ENCODE measurements at regions not wholly inside any gene's neighbourhood (a gene's known extent, or its start where the extent isn't known, plus 50 kb on each side); places are given as distances from the start of the nearest gene placed in this dataset.
"Not testable (repeated sequence)": the region's sequence is repeated elsewhere in the genome, so short reads cannot be mapped to it uniquely, and the experiment has no call there.

GRCh38 chr9:94397766-94398379 is 69.4 kb upstream of the NUTM2F start:
- H3K18ac ChIP-seq (ENCODE audit: low read depth, low read length); H3K27me3 ChIP-seq (ENCODE audit: control insufficient read depth, insufficient read depth, low read length); in situ Hi-C loops (cut with MboI; ENCODE audit: low sequenced_read_pairs); H2AK9ac ChIP-seq (replicated peaks; ENCODE audit: low read depth, low read length, poor library complexity); CTCF ChIA-PET; H3K79me1 ChIP-seq (ENCODE audit: low read depth in 1 of 2, low read length in 2 of 2); H3K4me2 ChIP-seq (ENCODE audit: low read depth, low read length); H3K27ac ChIP-seq (ENCODE audit: insufficient read depth, low read length); H2BK15ac ChIP-seq (ENCODE audit: low read depth, low read length); H3K9me3 ChIP-seq (ENCODE audit: control insufficient read depth, insufficient read depth, low read length); H3K4ac ChIP-seq (ENCODE audit: low read depth, low read length); H3K9ac ChIP-seq (ENCODE audit: low read depth, low read length); H4K91ac ChIP-seq (ENCODE audit: insufficient read depth, low read depth, low read length); H2AK5ac ChIP-seq (ENCODE audit: low read depth, low read length); H4K5ac ChIP-seq (ENCODE audit: low read depth, low read length); POLR2A ChIA-PET (ENCODE audit: unreplicated experiment); H3K9me1 ChIP-seq (ENCODE audit: insufficient read depth, low read length); H3K4me1 ChIP-seq (ENCODE audit: control insufficient read depth, insufficient read depth, low read length); dilution Hi-C loops (cut with HindIII; ENCODE audit: low sequenced_read_pairs, unreplicated experiment); H3K23ac ChIP-seq (ENCODE audit: low read depth, low read length); H2AFZ ChIP-seq (replicated peaks; ENCODE audit: low read length, poor library complexity); H2BK5ac ChIP-seq (ENCODE audit: low read depth, low read length, poor library complexity, severe bottlenecking); H2BK120ac ChIP-seq (ENCODE audit: low read depth, low read length); H2BK20ac ChIP-seq (ENCODE audit: low read depth, low read length); H3K14ac ChIP-seq (replicated peaks; ENCODE audit: low read depth, low read length); H3K56ac ChIP-seq (ENCODE audit: extremely low read depth, insufficient read depth, low read length); DNase-seq; H3K4me3 ChIP-seq (ENCODE audit: insufficient read depth, low read depth, low read length); intact Hi-C loops (cut with micrococcal nuclease); ATAC-seq (ENCODE audit: low read depth); H3K36me3 ChIP-seq (ENCODE audit: control insufficient read depth, insufficient read depth, low read length); BruUV-seq (replicated peaks); H4K20me1 ChIP-seq (ENCODE audit: insufficient read depth, low read length); H4K8ac ChIP-seq (ENCODE audit: low read depth in 2 of 2, low read length in 2 of 2): not testable (repeated sequence)
- WGBS, 2 experiments (ENCODE audit: extremely low coverage in 2 of 2, insufficient read length in 1 of 2) = no CpG with 5 or more reads among the region's 3 CpGs

GRCh38 chr9:94400461-94400860 is 72.0 kb upstream of the NUTM2F start:
- H2AK9ac ChIP-seq (replicated peaks; ENCODE audit: low read depth, low read length, poor library complexity); H3K4me3 ChIP-seq (ENCODE audit: insufficient read depth, low read depth, low read length); H3K14ac ChIP-seq (replicated peaks; ENCODE audit: low read depth, low read length); intact Hi-C loops (cut with micrococcal nuclease); H4K5ac ChIP-seq (ENCODE audit: low read depth, low read length); H3K4me1 ChIP-seq (ENCODE audit: control insufficient read depth, insufficient read depth, low read length); H3K4ac ChIP-seq (ENCODE audit: low read depth, low read length); H2BK20ac ChIP-seq (ENCODE audit: low read depth, low read length); H2BK5ac ChIP-seq (ENCODE audit: low read depth, low read length, poor library complexity, severe bottlenecking); ATAC-seq (ENCODE audit: low read depth); H3K9ac ChIP-seq (ENCODE audit: low read depth, low read length); H3K9me3 ChIP-seq (ENCODE audit: control insufficient read depth, insufficient read depth, low read length); H3K23ac ChIP-seq (ENCODE audit: low read depth, low read length); CTCF ChIA-PET; H3K27ac ChIP-seq (ENCODE audit: insufficient read depth, low read length); H3K79me1 ChIP-seq (ENCODE audit: low read depth in 1 of 2, low read length in 2 of 2); H3K36me3 ChIP-seq (ENCODE audit: control insufficient read depth, insufficient read depth, low read length); BruUV-seq (replicated peaks); H4K91ac ChIP-seq (ENCODE audit: insufficient read depth, low read depth, low read length); H2AK5ac ChIP-seq (ENCODE audit: low read depth, low read length); H2BK15ac ChIP-seq (ENCODE audit: low read depth, low read length); H3K9me1 ChIP-seq (ENCODE audit: insufficient read depth, low read length); DNase-seq; H3K27me3 ChIP-seq (ENCODE audit: control insufficient read depth, insufficient read depth, low read length); POLR2A ChIA-PET (ENCODE audit: unreplicated experiment); H2AFZ ChIP-seq (replicated peaks; ENCODE audit: low read length, poor library complexity); in situ Hi-C loops (cut with MboI; ENCODE audit: low sequenced_read_pairs); H3K56ac ChIP-seq (ENCODE audit: extremely low read depth, insufficient read depth, low read length); H4K8ac ChIP-seq (ENCODE audit: low read depth in 2 of 2, low read length in 2 of 2); dilution Hi-C loops (cut with HindIII; ENCODE audit: low sequenced_read_pairs, unreplicated experiment); H3K4me2 ChIP-seq (ENCODE audit: low read depth, low read length); H3K18ac ChIP-seq (ENCODE audit: low read depth, low read length); H4K20me1 ChIP-seq (ENCODE audit: insufficient read depth, low read length); H2BK120ac ChIP-seq (ENCODE audit: low read depth, low read length): not testable (repeated sequence)
- WGBS, 2 experiments (ENCODE audit: extremely low coverage in 2 of 2, insufficient read length in 1 of 2) = no CpG with 5 or more reads among the region's 4 CpGs

Data from IMR-90 (cell line).